ENCODE measurements at regions not wholly inside any gene's neighbourhood (a gene's known extent, or its start where the extent isn't known, plus 50 kb on each side); places are given as distances from the start of the nearest gene placed in this dataset.

DNA sequence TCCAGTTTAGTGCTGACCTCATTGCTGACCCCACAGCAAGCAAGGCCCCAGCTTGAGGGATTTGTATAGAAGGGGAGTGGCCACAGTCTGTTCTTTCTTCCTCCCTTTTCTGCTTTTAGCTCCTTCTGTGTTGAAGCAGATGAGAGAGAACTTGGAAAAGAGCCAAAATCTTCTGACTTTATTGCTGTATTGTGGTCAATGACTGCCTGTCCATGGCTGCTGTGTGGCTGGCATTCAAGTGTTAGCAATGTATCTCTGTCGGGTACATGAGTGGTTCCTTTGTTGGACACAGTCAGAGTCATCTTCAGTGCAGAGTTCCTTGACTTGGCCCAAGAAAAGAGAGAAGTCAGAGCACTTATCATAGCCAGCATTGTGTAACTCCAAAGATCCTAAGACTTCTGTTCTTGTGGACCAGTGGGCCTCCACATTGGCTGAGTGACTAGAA, 154.1 kb downstream of the LRRC70 start:
- H3K4me1 ChIP-seq (ENCODE audit: insufficient read depth, low read length): no peaks in the 10 kb centered on the region
- no peaks in the 10 kb centered on the region for H4K20me1 ChIP-seq (ENCODE audit: control insufficient read depth, insufficient read depth, insufficient read length)
- Mint-ChIP-seq H3K27ac (no peak overlapping the region), H3K9me3 (peaks cover 0 to 11% of the 10 kb centered on the region in 2 experiments; a peak in 3 of 5 replicates), H3K4me1 (no peaks in the 10 kb centered on the region), H3K4me3 (no peak overlapping the region), H3K36me3 (ENCODE audit: insufficient read depth in 1 of 3, low read depth in 3 of 3) (no peaks in the 10 kb centered on the region; a peak in 1 of 7 replicates), H3K27me3 (ENCODE audit: low read depth) (no peaks in the 10 kb centered on the region)
- no peak overlapping the region for H2AK5ac ChIP-seq (ENCODE audit: insufficient read length, low read length)
- no peak overlapping the region for H3T11ph ChIP-seq (ENCODE audit: low read length)
- no peak overlapping the region for H3K27ac ChIP-seq (ENCODE audit: insufficient read length, low read depth, low read length)
- no peak overlapping the region for H4K5ac ChIP-seq (ENCODE audit: insufficient read length, low read depth, low read length)
- H3K27me3 ChIP-seq (ENCODE audit: insufficient read depth, low read length): no peaks in the 10 kb centered on the region
- no peak overlapping the region for H4K8ac ChIP-seq (replicated peaks; ENCODE audit: insufficient read length, low read depth, low read length)
- no peak overlapping the region for H4K91ac ChIP-seq (ENCODE audit: insufficient read length, low read depth, low read length)
- WGBS (ENCODE audit: extremely low coverage, insufficient read length, low lambda C conversion rate): no CpG with 5 or more reads among the region's 1 CpG
- H3K9ac ChIP-seq (ENCODE audit: extremely low read depth, insufficient read length, low read length): no peak overlapping the region
- no peak overlapping the region for H2BK5ac ChIP-seq (ENCODE audit: insufficient read length, low read length)
- H3K23ac ChIP-seq (ENCODE audit: insufficient read length, low read depth, low read length): no peak overlapping the region
- H3K79me1 ChIP-seq (ENCODE audit: insufficient read depth, low read depth, low read length, poor library complexity, severe bottlenecking): no peaks in the 10 kb centered on the region
- H3K4ac ChIP-seq (ENCODE audit: low read depth, low read length): no peak overlapping the region
- H2BK120ac ChIP-seq (ENCODE audit: low read depth, low read length, poor library complexity, severe bottlenecking): no peak overlapping the region
- no peak overlapping the region for H3K14ac ChIP-seq (ENCODE audit: insufficient read depth, low read length)
- no peaks in the 10 kb centered on the region for H3K79me2 ChIP-seq (ENCODE audit: insufficient read depth, low read length)
- H3K18ac ChIP-seq (ENCODE audit: insufficient read length, low read depth, low read length): no peak overlapping the region
- H2AFZ ChIP-seq (ENCODE audit: low read length): no peak overlapping the region
- H3K23me2 ChIP-seq (ENCODE audit: insufficient read length, low read depth, low read length, poor library complexity, severe bottlenecking): no peaks in the 10 kb centered on the region
- H2BK20ac ChIP-seq (ENCODE audit: low read depth, low read length, poor library complexity, severe bottlenecking): no peak overlapping the region
- no peaks in the 10 kb centered on the region for H3K9me3 ChIP-seq (ENCODE audit: control insufficient read depth, low read depth, low read length)
- TF ChIP-seq, protein P1, sequence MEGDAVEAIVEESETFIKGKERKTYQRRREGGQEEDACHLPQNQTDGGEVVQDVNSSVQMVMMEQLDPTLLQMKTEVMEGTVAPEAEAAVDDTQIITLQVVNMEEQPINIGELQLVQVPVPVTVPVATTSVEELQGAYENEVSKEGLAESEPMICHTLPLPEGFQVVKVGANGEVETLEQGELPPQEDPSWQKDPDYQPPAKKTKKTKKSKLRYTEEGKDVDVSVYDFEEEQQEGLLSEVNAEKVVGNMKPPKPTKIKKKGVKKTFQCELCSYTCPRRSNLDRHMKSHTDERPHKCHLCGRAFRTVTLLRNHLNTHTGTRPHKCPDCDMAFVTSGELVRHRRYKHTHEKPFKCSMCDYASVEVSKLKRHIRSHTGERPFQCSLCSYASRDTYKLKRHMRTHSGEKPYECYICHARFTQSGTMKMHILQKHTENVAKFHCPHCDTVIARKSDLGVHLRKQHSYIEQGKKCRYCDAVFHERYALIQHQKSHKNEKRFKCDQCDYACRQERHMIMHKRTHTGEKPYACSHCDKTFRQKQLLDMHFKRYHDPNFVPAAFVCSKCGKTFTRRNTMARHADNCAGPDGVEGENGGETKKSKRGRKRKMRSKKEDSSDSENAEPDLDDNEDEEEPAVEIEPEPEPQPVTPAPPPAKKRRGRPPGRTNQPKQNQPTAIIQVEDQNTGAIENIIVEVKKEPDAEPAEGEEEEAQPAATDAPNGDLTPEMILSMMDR (conservative IDR thresholded peaks at IDR 0.05): no peak
- no peak overlapping the region for H2BK15ac ChIP-seq (ENCODE audit: low read depth, low read length)
- H3K4me2 ChIP-seq (ENCODE audit: insufficient read depth, insufficient read length, low read length): no peak overlapping the region
- no peak overlapping the region for H2BK12ac ChIP-seq (ENCODE audit: insufficient read length, low read depth, low read length)
- DNase-seq: no peak
- no peak overlapping the region for H3K56ac ChIP-seq (ENCODE audit: insufficient read length, low read depth, low read length)

All from H9 (cell line).